Neural cell (in vitro differentiated cells): ENCODE measurements at regions not wholly inside any gene's neighbourhood (a gene's known extent, or its start where the extent isn't known, plus 50 kb on each side); places are given as distances from the start of the nearest gene placed in this dataset.

Experiments
- H2AFZ ChIP-seq: fragments of 200-600, 300-800 bp; sonication (generic), shearing (Covaris generic); 2 replicates; pipeline ENCODE4 v1.6.0; 2014; ENCODE audit warnings: low read depth, mild to moderate bottlenecking, antibody characterized with exemption, low read length, moderate library complexity
- H3F3A ChIP-seq: fragments of 200-600 bp; shearing (Covaris generic); 2 replicates; pipeline ENCODE4 v1.6.1; 2016; ENCODE audit warnings: mild to moderate bottlenecking, moderate library complexity, mixed read lengths, antibody characterized with exemption, low read length; ENCODE audit not compliant: insufficient read depth, poor library complexity, severe bottlenecking
- H3K27ac ChIP-seq: fragments of 200-600, 300-800 bp; sonication (generic), shearing (Covaris generic); 2 replicates; pipeline ENCODE4 v1.5.1; 2014; ENCODE audit warnings: mild to moderate bottlenecking, low read length, moderate library complexity
- H3K27me3 ChIP-seq: fragments of 300-800, 200-600 bp; sonication (generic), shearing (Covaris generic); 2 replicates; pipeline ENCODE4 v1.6.0; 2014; ENCODE audit warnings: mild to moderate bottlenecking, low read depth, low read length, moderate library complexity; ENCODE audit not compliant: insufficient read depth
- H3K36me3 ChIP-seq: fragments of 300-800, 200-600 bp; sonication (generic), shearing (Covaris generic); 2 replicates; pipeline ENCODE4 v1.5.1; 2014; ENCODE audit warnings: mild to moderate bottlenecking, antibody characterized with exemption, low read length, moderate library complexity; ENCODE audit not compliant: insufficient read depth
- H3K4me2 ChIP-seq: fragments of 300-800, 200-600 bp; sonication (generic), shearing (Covaris generic); 2 replicates; pipeline ENCODE4 v1.6.0; 2014; ENCODE audit warnings: mild to moderate bottlenecking, low read length
- H3K4me3 ChIP-seq: fragments of 300-800, 200-600 bp; sonication (generic), shearing (Covaris generic); 2 replicates; pipeline ENCODE4 v1.5.1; 2014; ENCODE audit warnings: mild to moderate bottlenecking, low read length, moderate library complexity
- H3K79me2 ChIP-seq: fragments of 200-600 bp; shearing (Covaris generic); replicated peaks from 2 replicates; pipeline ENCODE4 v1.6.0; 2014; ENCODE audit warnings: mild to moderate bottlenecking, low read length, moderate library complexity; ENCODE audit not compliant: insufficient read depth
- H3K9ac ChIP-seq: fragments of 300-800, 200-600 bp; sonication (generic), shearing (Covaris generic); 2 replicates; pipeline ENCODE4 v1.6.1; 2016; ENCODE audit warnings: mild to moderate bottlenecking, low read length, mixed read lengths
- H3K9me2 ChIP-seq: fragments of 200-600 bp; shearing (Covaris generic); 2 replicates; pipeline ENCODE4 v1.6.1; 2016; ENCODE audit warnings: mild to moderate bottlenecking, low read length, mixed read lengths; ENCODE audit not compliant: insufficient read depth
- H3K9me3 ChIP-seq: fragments of 200-600, 300-800 bp; sonication (generic), shearing (Covaris generic); 2 replicates; pipeline ENCODE4 v1.6.1; 2016; ENCODE audit warnings: mild to moderate bottlenecking, mixed run types, low read length, moderate library complexity, mixed read lengths
- H4K20me1 ChIP-seq: fragments of 200-600 bp; shearing (Covaris generic); 2 replicates; pipeline ENCODE4 v1.6.1; 2016; ENCODE audit warnings: mild to moderate bottlenecking, mixed run types; ENCODE audit not compliant: insufficient read depth
- EP300 ChIP-seq: fragments of 450-650 bp; conservative IDR thresholded peaks from 2 replicates; pipeline ENCODE4 v1.6.1; 2014; ENCODE audit warnings: antibody characterized with exemption, mild to moderate bottlenecking, moderate library complexity; ENCODE audit not compliant: poor library complexity, severe bottlenecking
- EZH2 ChIP-seq: fragments of 200-600, 300-800 bp; shearing (Covaris generic), sonication (generic); IDR thresholded peaks from 2 replicates; pipeline ENCODE4 v1.6.1; 2014; ENCODE audit warnings: antibody characterized with exemption, low read length, borderline replicate concordance, mild to moderate bottlenecking; ENCODE audit not compliant: insufficient read depth, poor library complexity, severe bottlenecking
- MXI1 ChIP-seq: fragments of 450-650 bp; conservative IDR thresholded peaks from 2 replicates; pipeline ENCODE4 v1.6.1; 2014; ENCODE audit warnings: antibody characterized with exemption, mild to moderate bottlenecking; ENCODE audit not compliant: poor library complexity, severe bottlenecking
- POLR2AphosphoS5 ChIP-seq: IDR thresholded peaks from 2 replicates; pipeline ENCODE4 v1.6.1; 2012
- RAD21 ChIP-seq: fragments of 450-650 bp; conservative IDR thresholded peaks from 2 replicates; pipeline ENCODE4 v1.6.1; 2014; ENCODE audit warnings: antibody characterized with exemption, mild to moderate bottlenecking, moderate library complexity
- SMC3 ChIP-seq: fragments of 450-650 bp; conservative IDR thresholded peaks from 2 replicates; pipeline ENCODE4 v1.6.1; 2014; ENCODE audit warnings: antibody characterized with exemption, mild to moderate bottlenecking, moderate library complexity; ENCODE audit not compliant: poor library complexity
- TAF1 ChIP-seq: IDR thresholded peaks from 2 replicates; pipeline ENCODE4 v1.6.1; 2012; ENCODE audit warnings: low read depth
- TF ChIP-seq, protein P1 (sequence below): fragments of 450-650 bp; IDR thresholded peaks from 2 replicates; pipeline ENCODE4 v1.5.1; 2014; ENCODE audit warnings: antibody characterized with exemption, mild to moderate bottlenecking, moderate library complexity; ENCODE audit not compliant: poor library complexity, severe bottlenecking
- TF ChIP-seq, protein P2 (sequence below): IDR thresholded peaks from 2 replicates; pipeline ENCODE4 v1.6.1; 2012; ENCODE audit warnings: borderline replicate concordance

GRCh38 chr6:137762168-137763090 lies 104.6 kb upstream of the TNFAIP3 start:
- H3F3A ChIP-seq, result no peaks in the 10 kb centered on the region
- H3K36me3 ChIP-seq, result no peaks in the 10 kb centered on the region
- no peak overlapping the region for H2AFZ ChIP-seq
- H3K27ac ChIP-seq, result no peak overlapping the region
- H3K9ac ChIP-seq, result no peak overlapping the region
- no peaks in the 10 kb centered on the region for H3K79me2 ChIP-seq
- TF ChIP-seq EP300 (no peak), MXI1 (no peak), RAD21 (no peak), POLR2AphosphoS5 (no peak), EZH2 (no peak), SMC3 (no peak), TAF1 (no peak)
- TF ChIP-seq, protein P1, sequence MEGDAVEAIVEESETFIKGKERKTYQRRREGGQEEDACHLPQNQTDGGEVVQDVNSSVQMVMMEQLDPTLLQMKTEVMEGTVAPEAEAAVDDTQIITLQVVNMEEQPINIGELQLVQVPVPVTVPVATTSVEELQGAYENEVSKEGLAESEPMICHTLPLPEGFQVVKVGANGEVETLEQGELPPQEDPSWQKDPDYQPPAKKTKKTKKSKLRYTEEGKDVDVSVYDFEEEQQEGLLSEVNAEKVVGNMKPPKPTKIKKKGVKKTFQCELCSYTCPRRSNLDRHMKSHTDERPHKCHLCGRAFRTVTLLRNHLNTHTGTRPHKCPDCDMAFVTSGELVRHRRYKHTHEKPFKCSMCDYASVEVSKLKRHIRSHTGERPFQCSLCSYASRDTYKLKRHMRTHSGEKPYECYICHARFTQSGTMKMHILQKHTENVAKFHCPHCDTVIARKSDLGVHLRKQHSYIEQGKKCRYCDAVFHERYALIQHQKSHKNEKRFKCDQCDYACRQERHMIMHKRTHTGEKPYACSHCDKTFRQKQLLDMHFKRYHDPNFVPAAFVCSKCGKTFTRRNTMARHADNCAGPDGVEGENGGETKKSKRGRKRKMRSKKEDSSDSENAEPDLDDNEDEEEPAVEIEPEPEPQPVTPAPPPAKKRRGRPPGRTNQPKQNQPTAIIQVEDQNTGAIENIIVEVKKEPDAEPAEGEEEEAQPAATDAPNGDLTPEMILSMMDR, result no peak
- TF ChIP-seq, protein P2, sequence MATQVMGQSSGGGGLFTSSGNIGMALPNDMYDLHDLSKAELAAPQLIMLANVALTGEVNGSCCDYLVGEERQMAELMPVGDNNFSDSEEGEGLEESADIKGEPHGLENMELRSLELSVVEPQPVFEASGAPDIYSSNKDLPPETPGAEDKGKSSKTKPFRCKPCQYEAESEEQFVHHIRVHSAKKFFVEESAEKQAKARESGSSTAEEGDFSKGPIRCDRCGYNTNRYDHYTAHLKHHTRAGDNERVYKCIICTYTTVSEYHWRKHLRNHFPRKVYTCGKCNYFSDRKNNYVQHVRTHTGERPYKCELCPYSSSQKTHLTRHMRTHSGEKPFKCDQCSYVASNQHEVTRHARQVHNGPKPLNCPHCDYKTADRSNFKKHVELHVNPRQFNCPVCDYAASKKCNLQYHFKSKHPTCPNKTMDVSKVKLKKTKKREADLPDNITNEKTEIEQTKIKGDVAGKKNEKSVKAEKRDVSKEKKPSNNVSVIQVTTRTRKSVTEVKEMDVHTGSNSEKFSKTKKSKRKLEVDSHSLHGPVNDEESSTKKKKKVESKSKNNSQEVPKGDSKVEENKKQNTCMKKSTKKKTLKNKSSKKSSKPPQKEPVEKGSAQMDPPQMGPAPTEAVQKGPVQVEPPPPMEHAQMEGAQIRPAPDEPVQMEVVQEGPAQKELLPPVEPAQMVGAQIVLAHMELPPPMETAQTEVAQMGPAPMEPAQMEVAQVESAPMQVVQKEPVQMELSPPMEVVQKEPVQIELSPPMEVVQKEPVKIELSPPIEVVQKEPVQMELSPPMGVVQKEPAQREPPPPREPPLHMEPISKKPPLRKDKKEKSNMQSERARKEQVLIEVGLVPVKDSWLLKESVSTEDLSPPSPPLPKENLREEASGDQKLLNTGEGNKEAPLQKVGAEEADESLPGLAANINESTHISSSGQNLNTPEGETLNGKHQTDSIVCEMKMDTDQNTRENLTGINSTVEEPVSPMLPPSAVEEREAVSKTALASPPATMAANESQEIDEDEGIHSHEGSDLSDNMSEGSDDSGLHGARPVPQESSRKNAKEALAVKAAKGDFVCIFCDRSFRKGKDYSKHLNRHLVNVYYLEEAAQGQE, result no peak
- no peaks in the 10 kb centered on the region for H3K9me2 ChIP-seq
- no peak overlapping the region for H3K4me3 ChIP-seq
- no peaks in the 10 kb centered on the region for H3K27me3 ChIP-seq
- H3K9me3 ChIP-seq, result no peaks in the 10 kb centered on the region
- H4K20me1 ChIP-seq, result no peaks in the 10 kb centered on the region
- H3K4me2 ChIP-seq, result no peak overlapping the region

GRCh38 chr6:137763436-137763835 lies 103.6 kb upstream of the TNFAIP3 start:
- H3K79me2 ChIP-seq, result no peaks in the 10 kb centered on the region

More at GRCh38 chr6:137763436-137763835, 103.6 kb upstream of the TNFAIP3 start:
- Histone ChIP-seq H3K27ac (no peak overlapping the region), H3K9me2 (no peaks in the 10 kb centered on the region), H3K9ac (no peak overlapping the region), H3K9me3 (no peaks in the 10 kb centered on the region), H3F3A (no peaks in the 10 kb centered on the region), H3K27me3 (no peaks in the 10 kb centered on the region), H3K4me2 (no peak overlapping the region), H4K20me1 (no peaks in the 10 kb centered on the region), H3K36me3 (no peaks in the 10 kb centered on the region), H2AFZ (no peak overlapping the region), H3K4me3 (no peak overlapping the region)
- TF ChIP-seq POLR2AphosphoS5, result no peak
- TF ChIP-seq EP300, result no peak
- TF ChIP-seq TAF1, result no peak
- no peak for TF ChIP-seq EZH2
- no peak for TF ChIP-seq RAD21
